HepG2 (cell line): ENCODE measurements at regions not wholly inside any gene's neighbourhood (a gene's known extent, or its start where the extent isn't known, plus 50 kb on each side); places are given as distances from the start of the nearest gene placed in this dataset.

Experiments used
- EHMT2 ChIP-seq: fragments of 200-600 bp; sonication (generic); IDR thresholded peaks from 2 replicates; pipeline ENCODE4 v1.7.0; 2017; ENCODE audit warnings: antibody characterized with exemption, low read depth, low read length, borderline replicate concordance
- FOXA3 ChIP-seq: IDR thresholded peaks from 2 replicates; pipeline ENCODE4 v1.6.1; 2016; ENCODE audit warnings: missing genetic modification reagents, missing compliant biosample characterization
- GABPB1 ChIP-seq: IDR thresholded peaks from 2 replicates; pipeline ENCODE4 v1.6.1; 2016; ENCODE audit warnings: mild to moderate bottlenecking, missing genetic modification reagents, moderate library complexity, missing compliant biosample characterization
- HMG20A ChIP-seq: IDR thresholded peaks from 2 replicates; pipeline ENCODE4 v1.6.1; 2016; ENCODE audit warnings: borderline replicate concordance
- NFE2 ChIP-seq: sonication (generic); formaldehyde crosslinking; IDR thresholded peaks from 2 replicates; pipeline ENCODE4 v1.4.0; 2020; ENCODE audit warnings: missing genetic modification reagents
- PRDM15 ChIP-seq: sonication (generic); formaldehyde crosslinking; IDR thresholded peaks from 2 replicates; pipeline ENCODE4 v1.4.0; 2020; ENCODE audit warnings: missing genetic modification reagents
- RBAK ChIP-seq: sonication (generic); formaldehyde crosslinking; IDR thresholded peaks from 2 replicates; pipeline ENCODE4 v1.5.1; 2020; ENCODE audit warnings: mild to moderate bottlenecking, missing genetic modification reagents
- SETDB1 ChIP-seq: sonication (generic); formaldehyde crosslinking; IDR thresholded peaks from 2 replicates; pipeline ENCODE4 v1.5.1; 2020; ENCODE audit warnings: missing genetic modification reagents, mild to moderate bottlenecking, borderline replicate concordance
- ZBTB43 ChIP-seq: sonication (generic); formaldehyde crosslinking; conservative IDR thresholded peaks from 2 replicates; pipeline ENCODE4 v1.4.0; 2020; ENCODE audit warnings: missing genetic modification reagents
- ZFP36L1 ChIP-seq: sonication (generic); formaldehyde crosslinking; IDR thresholded peaks from 2 replicates; pipeline ENCODE4 v1.8.0; 2022; ENCODE audit warnings: mild to moderate bottlenecking, missing genetic modification reagents, moderate library complexity
- ZNF18 ChIP-seq: sonication (generic); formaldehyde crosslinking; IDR thresholded peaks from 2 replicates; pipeline ENCODE4 v1.8.0; 2022; ENCODE audit warnings: mild to moderate bottlenecking, missing genetic modification reagents; ENCODE audit not compliant: insufficient replicate concordance
- ZNF263 ChIP-seq: sonication (generic); formaldehyde crosslinking; IDR thresholded peaks from 2 replicates; pipeline ENCODE4 v1.4.0; 2020; ENCODE audit warnings: missing genetic modification reagents
- ZNF879 ChIP-seq: sonication (generic); formaldehyde crosslinking; IDR thresholded peaks from 2 replicates; pipeline ENCODE4 v1.8.1; 2023; ENCODE audit warnings: missing genetic modification reagents
- ZSCAN21 ChIP-seq: sonication (generic); formaldehyde crosslinking; IDR thresholded peaks from 2 replicates; pipeline ENCODE4 v1.8.0; 2022; ENCODE audit warnings: mild to moderate bottlenecking, missing genetic modification reagents, moderate library complexity, borderline replicate concordance

GRCh38 chr7:46108272-46108671, 187.2 kb upstream of the IGFBP3 start:
- TF ChIP-seq ZBTB43 (CRISPR knock-in tag) (no peak), FOXA3 (CRISPR knock-in tag) (no peak), NFE2 (no peak), ZNF18 (CRISPR knock-in tag) (no peak), ZNF879 (CRISPR knock-in tag) (no peak), ZNF263 (CRISPR knock-in tag) (no peak), ZFP36L1 (CRISPR knock-in tag) (no peak), PRDM15 (CRISPR knock-in tag) (no peak), RBAK (CRISPR knock-in tag) (no peak), SETDB1 (CRISPR knock-in tag) (no peak), ZSCAN21 (CRISPR knock-in tag) (no peak), HMG20A (CRISPR knock-in tag) (no peak), GABPB1 (no peak), EHMT2 (no peak)
